ENCODE measurements at regions not wholly inside any gene's neighbourhood (a gene's known extent, or its start where the extent isn't known, plus 50 kb on each side); places are given as distances from the start of the nearest gene placed in this dataset.

GRCh38 chr7:85833066-85833465 is 646.2 kb upstream of the SEMA3D start:
- TF ChIP-seq POLR2A (IDR thresholded peaks at IDR 0.05) (no peak), CTCF (IDR thresholded peaks at IDR 0.05) (no peak), EP300 (IDR thresholded peaks at IDR 0.05) (no peak), POLR2AphosphoS5 (IDR thresholded peaks at IDR 0.05) (no peak)
